ENCODE measurements at regions not wholly inside any gene's neighbourhood (a gene's known extent, or its start where the extent isn't known, plus 50 kb on each side); places are given as distances from the start of the nearest gene placed in this dataset.

GRCh38 chr5:85337435-85337834 is 952.8 kb upstream of the EDIL3 start:
- TF ChIP-seq CTCF (IDR thresholded peaks at IDR 0.05) (no peak), EP300 (IDR thresholded peaks at IDR 0.05; ENCODE audit: low read depth) (no peak)

All from transverse colon (tissue), 3 donors.